Tongue (tissue), 1 donor: ENCODE measurements at regions not wholly inside any gene's neighbourhood (a gene's known extent, or its start where the extent isn't known, plus 50 kb on each side); places are given as distances from the start of the nearest gene placed in this dataset.

Experiments used
- DNase-seq: peaks from one replicate; pipeline ENCODE4 v3.0.0-alpha.2; 2015

GRCh38 chr2:163265562-163265961, 427.0 kb upstream of the KCNH7 start:
- no peak for DNase-seq

GRCh38 chr2:163264341-163264740, 425.8 kb upstream of the KCNH7 start:
- peak; percentile 26 for DNase-seq

GRCh38 chr2:163259489-163259888, 420.9 kb upstream of the KCNH7 start:
- DNase-seq = no peak

DNA sequence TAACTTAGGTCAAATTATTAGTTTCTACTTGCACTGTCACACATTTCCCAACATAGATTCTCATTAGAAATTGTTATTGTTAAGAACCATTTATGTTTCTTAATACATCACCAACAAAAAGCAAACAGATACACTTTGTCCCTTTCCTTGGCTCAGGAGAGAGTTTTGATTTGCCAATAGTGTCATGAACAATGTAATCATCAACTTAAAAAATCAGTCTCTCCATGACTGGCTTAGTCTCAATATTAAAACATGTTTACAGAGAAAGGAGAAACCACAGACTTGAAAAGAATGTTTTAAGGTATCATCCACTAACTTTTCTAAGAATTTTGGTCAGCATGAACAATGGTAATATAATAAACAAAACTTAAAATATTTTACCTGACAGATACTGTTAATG, 416.5 kb upstream of the KCNH7 start:
- DNase-seq = no peak

GRCh38 chr2:163253621-163254285, 415.2 kb upstream of the KCNH7 start:
- peak; percentile 14 for DNase-seq

- DNase-seq = no peak
Measured at GRCh38 chr2:163252199-163252598, 413.6 kb upstream of the KCNH7 start.

DNA sequence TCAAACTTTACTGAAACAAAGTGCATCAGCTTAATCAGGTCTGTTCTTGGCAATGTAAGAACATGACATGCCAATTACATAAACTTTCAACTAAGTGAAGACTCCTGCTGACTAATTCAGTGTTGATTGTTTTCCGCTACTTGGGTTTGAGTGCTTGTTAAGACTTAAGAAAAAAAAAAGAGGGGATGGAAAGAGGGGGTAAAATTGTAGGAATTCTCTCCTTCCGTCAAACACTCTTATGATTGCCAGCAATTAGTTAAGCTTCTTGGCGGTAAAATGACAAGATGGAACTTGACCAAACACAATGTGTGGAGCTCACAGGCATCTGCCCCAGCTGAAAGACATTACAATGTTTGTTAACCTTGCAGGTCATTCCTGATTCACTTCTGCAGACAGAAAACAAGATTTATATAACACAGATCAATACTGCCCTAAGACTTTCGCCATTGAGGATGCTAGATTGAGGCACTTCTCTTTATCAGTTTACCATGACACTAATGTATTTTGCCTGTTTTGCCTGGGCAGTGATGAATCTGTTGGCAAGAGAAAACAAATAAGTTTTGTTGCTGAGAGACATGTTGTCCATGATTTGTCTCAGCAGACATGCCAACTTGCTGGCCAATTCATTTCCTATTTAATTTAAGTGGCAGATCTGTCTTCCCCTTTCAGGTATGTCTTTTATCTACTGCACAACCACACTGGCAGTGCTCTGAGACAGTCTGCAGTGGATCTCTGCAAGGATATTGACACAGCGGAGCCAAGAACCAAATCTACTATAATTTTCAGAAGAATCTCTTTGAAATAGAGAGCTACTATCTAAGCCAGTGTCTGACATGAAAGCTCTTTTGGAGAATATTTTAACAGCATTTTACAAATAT, 410.0 kb upstream of the KCNH7 start:
- DNase-seq = peak; percentile 45

- DNase-seq = no peak
Measured at GRCh38 chr2:163247847-163248220, 409.3 kb upstream of the KCNH7 start.

DNA sequence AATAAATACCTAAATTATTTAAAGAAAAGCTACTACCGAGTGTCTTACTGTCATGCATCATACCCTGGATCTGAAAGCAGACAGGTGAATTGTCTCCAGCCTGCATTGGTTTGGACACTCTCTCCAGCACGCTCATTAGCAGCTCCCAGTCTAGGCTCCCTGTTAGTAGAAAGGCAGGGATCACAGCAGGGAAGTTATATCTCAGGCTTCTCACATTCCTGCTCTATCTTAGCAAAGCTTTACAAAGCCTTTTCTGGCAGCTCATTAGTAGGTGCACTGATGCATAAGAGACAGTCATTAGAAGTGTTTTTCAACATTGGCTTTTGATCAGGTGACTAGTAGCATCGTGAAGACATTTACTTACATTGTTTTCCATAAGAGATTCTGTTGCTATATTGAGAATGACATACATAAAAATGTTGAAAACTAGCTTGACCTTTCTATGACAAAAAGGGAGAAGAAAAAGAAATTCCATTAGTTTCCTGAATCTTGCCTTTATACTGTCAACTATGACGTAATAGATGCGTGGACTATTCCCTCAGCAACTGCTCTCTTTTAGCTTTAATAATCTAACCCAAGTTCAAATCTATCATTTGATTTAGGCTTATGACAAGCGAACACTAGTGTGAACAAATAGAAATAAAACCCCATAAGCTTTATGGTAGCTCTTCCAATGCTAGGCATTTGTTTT, 408.7 kb upstream of the KCNH7 start:
- no peak for DNase-seq

GRCh38 chr2:163246135-163246534, 407.6 kb upstream of the KCNH7 start:
- no peak for DNase-seq

DNA sequence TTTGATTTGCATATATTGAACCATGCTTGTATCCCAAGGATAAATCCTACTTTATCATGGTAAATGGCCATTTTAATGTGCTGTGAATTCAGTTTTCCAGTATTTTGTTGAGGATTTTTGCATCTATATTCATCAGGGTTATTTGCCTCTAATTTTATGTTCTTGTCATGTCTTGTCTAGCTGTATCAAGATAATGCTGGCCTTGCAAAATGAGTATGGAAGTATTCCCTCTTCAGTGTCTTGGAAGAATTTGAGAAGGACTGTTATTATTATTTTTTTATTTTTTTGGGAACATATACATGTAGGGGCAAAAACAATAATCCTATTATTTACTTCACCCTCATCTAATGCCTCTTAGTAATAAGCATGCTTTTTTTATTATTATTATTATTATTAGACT, 398.0 kb upstream of the KCNH7 start:
- DNase-seq = no peak

DNA sequence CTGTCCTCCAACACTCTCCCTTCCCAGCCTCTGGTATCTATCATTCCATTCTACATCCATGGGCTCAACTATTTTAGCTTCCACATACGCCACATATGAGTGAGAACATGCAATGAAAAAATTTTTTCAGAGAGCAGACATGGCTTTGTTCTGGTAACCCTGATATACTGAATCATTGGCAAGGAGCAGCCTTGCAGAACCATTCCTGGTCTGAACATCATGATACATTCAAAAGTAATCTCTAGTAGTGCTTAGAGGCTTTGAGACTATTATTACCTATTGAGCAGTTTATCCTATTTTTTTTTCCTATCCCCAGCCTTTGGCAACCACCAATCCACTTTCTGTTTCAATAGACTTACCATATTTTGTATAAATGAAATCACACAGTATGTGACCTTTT, 393.1 kb upstream of the KCNH7 start:
- no peak for DNase-seq

DNA sequence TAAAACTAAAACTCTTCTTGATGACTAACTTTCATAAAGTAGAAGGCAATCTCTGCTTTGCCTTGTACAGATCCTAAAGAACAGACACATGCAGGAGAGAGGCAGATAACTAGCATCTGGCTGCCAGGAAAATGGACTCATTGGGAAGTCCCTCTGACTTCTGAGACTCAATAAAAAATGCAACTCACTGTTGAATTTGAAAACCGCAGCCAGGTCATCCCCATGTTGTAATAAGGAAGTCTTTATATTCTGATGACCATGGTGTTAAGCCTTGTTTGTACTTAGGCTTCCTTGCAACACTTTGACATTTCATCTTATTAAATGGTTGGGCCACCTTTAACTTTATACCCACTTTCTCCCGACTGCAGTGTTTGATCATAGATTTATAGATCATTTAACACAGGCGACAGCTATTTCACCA, 375.1 kb upstream of the KCNH7 start:
- DNase-seq = no peak

DNA sequence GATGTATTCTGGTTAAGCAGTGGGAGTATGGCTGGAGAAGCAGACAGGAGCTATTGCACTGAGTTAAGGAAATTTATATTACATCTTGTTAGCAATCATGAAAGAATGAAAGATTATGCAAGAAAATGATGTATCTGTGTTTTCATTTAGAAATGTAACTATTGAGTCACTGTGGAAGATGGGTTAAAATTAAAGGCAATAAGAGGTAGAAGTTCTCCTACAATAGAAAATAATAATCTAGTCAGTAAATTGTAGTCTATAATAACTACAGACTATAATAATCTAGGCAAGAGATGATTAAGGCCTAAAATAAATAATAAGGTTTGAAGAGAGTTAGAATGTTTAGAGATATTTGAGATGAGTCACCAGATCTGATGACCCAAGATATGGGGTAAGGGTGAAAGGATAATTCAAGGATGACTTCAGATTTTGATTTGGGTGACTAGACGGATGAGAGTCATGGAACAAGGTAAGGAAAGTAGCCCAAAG, 371.9 kb upstream of the KCNH7 start:
- DNase-seq = no peak

DNA sequence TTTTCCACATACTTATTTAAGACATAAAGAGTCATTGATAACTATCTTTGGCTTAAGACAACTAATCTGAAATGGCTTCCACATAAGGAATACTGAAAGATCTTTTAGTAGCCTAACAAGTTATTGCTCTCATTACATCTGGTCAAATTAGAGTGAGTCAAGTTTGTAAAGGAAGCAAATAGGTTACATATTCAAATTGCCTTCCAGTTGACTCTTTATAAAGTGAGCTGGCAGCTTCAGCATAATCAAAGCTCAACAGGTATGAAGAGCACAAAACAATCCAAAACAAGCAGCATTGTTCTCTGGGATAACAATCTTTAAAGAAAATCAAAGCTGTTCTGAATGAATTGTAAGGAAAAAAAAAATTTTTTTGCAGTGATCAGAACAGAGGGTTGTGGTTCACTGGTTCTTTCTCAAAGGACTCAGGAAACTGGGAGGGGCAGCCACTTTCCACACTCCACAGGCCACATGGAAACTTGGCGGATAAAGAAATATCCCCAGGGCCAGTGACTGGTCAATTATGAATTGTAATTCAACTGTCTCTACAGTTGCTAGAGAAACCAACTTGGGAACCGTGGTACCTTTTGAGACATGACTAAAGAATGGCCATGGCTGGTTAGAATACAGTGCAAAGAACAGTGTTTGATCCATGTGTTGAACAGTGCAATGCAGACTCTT, 369.3 kb upstream of the KCNH7 start:
- DNase-seq = no peak

DNA sequence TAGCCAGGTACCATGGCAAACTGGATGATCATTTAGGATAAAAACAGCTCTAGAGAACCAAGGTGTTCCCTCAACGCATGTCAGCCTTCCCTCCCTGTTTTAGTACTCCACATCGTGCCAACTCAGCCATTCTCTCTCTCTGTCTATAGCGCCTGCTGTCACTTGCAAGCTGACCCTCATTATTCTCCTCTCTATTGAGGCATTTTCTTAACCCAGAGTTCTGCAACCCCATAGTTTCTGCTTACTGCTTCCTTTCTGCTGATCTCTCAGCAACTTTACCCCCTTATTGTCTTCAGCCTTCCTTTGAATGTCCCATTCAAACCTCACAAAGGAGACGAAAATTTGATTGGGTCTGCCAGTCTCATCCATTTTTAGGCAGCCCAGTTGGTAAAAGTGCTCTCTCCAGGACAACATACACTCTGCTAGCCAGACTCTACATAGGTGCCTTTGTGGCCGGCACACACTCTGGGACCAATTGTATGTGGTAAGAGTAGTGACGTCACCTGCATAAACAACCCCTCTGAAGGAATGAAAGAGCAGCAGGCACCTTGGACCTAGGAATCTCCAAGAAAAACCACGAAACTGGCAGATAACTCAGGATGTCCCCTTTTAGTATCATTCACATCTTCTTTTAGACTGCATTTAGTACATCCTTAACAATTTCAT, 367.2 kb upstream of the KCNH7 start:
- no peak for DNase-seq

GRCh38 chr2:163200741-163201140, 362.2 kb upstream of the KCNH7 start:
- no peak for DNase-seq

DNA sequence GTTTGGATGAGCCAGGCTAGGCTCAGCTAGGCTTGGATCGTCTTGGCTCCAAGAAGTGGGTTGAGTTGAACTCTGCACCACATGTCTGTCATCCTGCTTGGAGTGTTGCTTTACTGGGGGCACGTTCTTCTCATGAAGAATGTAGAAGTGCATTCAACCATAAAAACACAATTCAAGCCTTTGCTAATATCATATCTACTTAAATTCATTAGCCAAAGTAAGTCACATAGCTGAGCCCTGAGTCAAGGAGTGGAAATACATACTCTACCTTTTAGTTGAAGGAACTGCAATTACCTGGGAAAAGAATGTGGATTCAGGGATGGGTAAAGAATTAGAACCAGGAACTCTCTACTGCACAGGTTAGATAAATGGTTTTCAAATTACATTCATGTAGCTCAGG, 360.4 kb upstream of the KCNH7 start:
- DNase-seq = no peak

DNA sequence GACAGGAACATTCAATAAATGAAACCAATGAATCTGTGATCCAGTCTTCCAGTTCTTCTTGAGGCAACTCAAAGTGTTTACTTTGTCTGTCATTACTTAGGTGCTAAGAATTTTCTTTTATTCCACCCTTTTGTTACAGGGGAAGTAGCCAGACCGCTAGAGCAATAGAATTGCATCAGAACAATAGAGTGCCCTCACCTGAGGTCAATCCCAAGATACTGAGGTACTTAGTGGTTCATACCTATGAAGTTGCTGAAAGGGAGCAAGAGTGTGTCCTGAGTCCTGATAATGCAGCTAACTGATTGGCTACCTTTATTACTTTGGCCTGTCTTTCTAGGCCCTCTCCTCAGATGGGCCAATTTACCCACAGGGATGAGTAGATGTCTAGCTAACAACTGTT, 359.4 kb upstream of the KCNH7 start:
- no peak for DNase-seq

GRCh38 chr2:163191372-163191771, 352.8 kb upstream of the KCNH7 start:
- DNase-seq = peak; percentile 57

DNA sequence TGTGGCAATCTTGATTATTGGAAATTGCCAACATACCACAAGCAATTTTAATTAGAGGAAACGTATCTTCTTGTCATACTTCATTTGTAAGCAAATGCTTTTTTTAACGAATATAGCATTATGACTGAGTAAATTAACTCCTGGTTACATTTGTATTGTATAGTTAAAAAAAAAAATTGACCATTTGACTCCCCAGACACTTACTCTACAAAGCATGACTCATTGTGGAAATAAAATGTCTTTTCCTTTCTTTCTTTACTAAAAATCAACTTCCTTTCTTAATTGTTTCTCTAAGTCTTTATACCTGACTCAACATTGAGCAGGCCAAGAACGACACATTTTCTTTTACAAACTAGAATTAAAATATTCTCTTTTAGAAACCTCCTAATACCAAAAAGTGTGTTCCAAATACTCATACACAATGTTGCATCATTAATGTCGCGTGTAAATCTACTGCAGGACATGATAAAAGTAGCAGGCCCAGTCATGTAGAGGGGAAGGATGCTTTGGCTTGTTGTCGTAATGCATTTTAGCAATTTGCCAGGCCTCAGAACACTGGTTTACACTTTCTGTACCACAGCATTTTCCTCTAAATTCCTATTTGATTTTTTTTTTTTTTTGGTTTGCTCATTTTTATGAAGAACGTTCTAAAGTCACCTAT, 349.6 kb upstream of the KCNH7 start:
- no peak for DNase-seq
